Endodermal cell (in vitro differentiated cells): ENCODE measurements at regions not wholly inside any gene's neighbourhood (a gene's known extent, or its start where the extent isn't known, plus 50 kb on each side); places are given as distances from the start of the nearest gene placed in this dataset.

ENCODE experiments used
- DNase-seq: peaks from one replicate; pipeline ENCODE4 v3.0.0-alpha.2; 2017
- H3K27ac ChIP-seq: 2 replicates; pipeline ENCODE4 v1.5.1; 2013; ENCODE audit warnings: mild to moderate bottlenecking, low read depth, low read length, moderate library complexity
- H3K27me3 ChIP-seq: 2 replicates; pipeline ENCODE4 v1.6.1; 2013; ENCODE audit warnings: mild to moderate bottlenecking, low read length, moderate library complexity; ENCODE audit not compliant: insufficient read depth, control insufficient read depth, poor library complexity, severe bottlenecking
- H3K36me3 ChIP-seq: 2 replicates; pipeline ENCODE4 v1.7.0; 2013; ENCODE audit warnings: mild to moderate bottlenecking, low read length, moderate library complexity; ENCODE audit not compliant: control insufficient read depth, insufficient read depth
- H3K4me1 ChIP-seq: one replicate; pipeline ENCODE4 v1.7.0; 2013; ENCODE audit warnings: low read length; ENCODE audit not compliant: control insufficient read depth, insufficient read depth
- H3K4me3 ChIP-seq: 2 replicates; pipeline ENCODE4 v1.5.1; 2013; ENCODE audit warnings: mild to moderate bottlenecking, low read length, moderate library complexity
- H3K9ac ChIP-seq: 2 replicates; pipeline ENCODE4 v1.6.1; 2013; ENCODE audit warnings: mild to moderate bottlenecking, low read length, moderate library complexity; ENCODE audit not compliant: poor library complexity, severe bottlenecking; ENCODE audit errors: extremely low read depth
- H3K9me3 ChIP-seq: 2 replicates; pipeline ENCODE4 v1.6.1; 2013; ENCODE audit warnings: mild to moderate bottlenecking, low read length, moderate library complexity; ENCODE audit not compliant: control insufficient read depth
- H3K27ac Mint-ChIP-seq: 2 replicates; pipeline ENCODE4 v1.8.0; 2020; ENCODE audit warnings: mixed read lengths
- H3K27me3 Mint-ChIP-seq: 2 replicates; pipeline ENCODE4 v1.8.0; 2021; ENCODE audit warnings: mild to moderate bottlenecking, mixed read lengths; ENCODE audit not compliant: insufficient read depth
- H3K36me3 Mint-ChIP-seq: 2 replicates; pipeline ENCODE4 v1.8.0; 2020; ENCODE audit warnings: low read depth, mixed read lengths
- H3K4me1 Mint-ChIP-seq: 2 replicates; pipeline ENCODE4 v1.8.0; 2020; ENCODE audit warnings: mixed read lengths
- H3K4me3 Mint-ChIP-seq: 2 replicates; pipeline ENCODE4 v1.8.0; 2020; ENCODE audit warnings: mild to moderate bottlenecking, moderate library complexity, mixed read lengths
- H3K9me3 Mint-ChIP-seq: 2 replicates; pipeline ENCODE4 v1.8.0; 2020; ENCODE audit warnings: mild to moderate bottlenecking, mixed read lengths
- CTCF ChIP-seq: fragments of 200-600 bp; sonication (generic); conservative IDR thresholded peaks from 2 replicates; pipeline ENCODE4 v1.5.0; 2021; ENCODE audit warnings: antibody characterized with exemption, mild to moderate bottlenecking
- WGBS, 2 experiments: methylation state at CpG; one replicate each; pipeline versions ENCODE4 v1.1.5 to v1.1.7; 2013; ENCODE audit warnings: missing lambda C conversion rate in 2 of 2, mixed read lengths in 1 of 2; ENCODE audit not compliant: insufficient coverage in 1 of 2, insufficient read length in 1 of 2; 5-methylcytosine and 5-hydroxymethylcytosine counted together

- peaks cover 3% of the 10 kb centered on the region for H3K4me1 Mint-ChIP-seq
- H3K27me3 Mint-ChIP-seq = peaks cover 15% of the 10 kb centered on the region
- H3K27ac Mint-ChIP-seq = no peak overlapping the region
- Histone ChIP-seq H3K4me3 (no peak overlapping the region), H3K27ac (peak overlapping the region; percentile 49), H3K27me3 (no peaks in the 10 kb centered on the region), H3K9ac (no peak overlapping the region), H3K4me1 (no peaks in the 10 kb centered on the region), H3K9me3 (no peaks in the 10 kb centered on the region), H3K36me3 (no peaks in the 10 kb centered on the region)
- 74 to 88% methylated on average over 5 of the region's 5 CpGs for WGBS, 2 experiments
- no peak for DNase-seq
- H3K36me3 Mint-ChIP-seq = no peaks in the 10 kb centered on the region
- H3K9me3 Mint-ChIP-seq = no peaks in the 10 kb centered on the region
- no peak for TF ChIP-seq CTCF
- no peak overlapping the region for H3K4me3 Mint-ChIP-seq
These were observed 59.8 kb downstream of the SOX11 start for GRCh38 chr2:5751873-5752482.

GRCh38 chr2:5756272-5756671 is 64.1 kb downstream of the SOX11 start:
- Histone ChIP-seq H3K4me1 (no peaks in the 10 kb centered on the region), H3K27me3 (no peaks in the 10 kb centered on the region), H3K36me3 (no peaks in the 10 kb centered on the region), H3K4me3 (no peak overlapping the region), H3K9ac (no peak overlapping the region), H3K27ac (no peak overlapping the region), H3K9me3 (no peaks in the 10 kb centered on the region)
- peaks cover 5% of the 10 kb centered on the region for H3K4me1 Mint-ChIP-seq
- H3K4me3 Mint-ChIP-seq = no peak overlapping the region
- no peak overlapping the region for H3K27ac Mint-ChIP-seq
- 91 to 93% methylated on average over 10 to 15 of the region's 15 CpGs for WGBS, 2 experiments
- H3K27me3 Mint-ChIP-seq = no peaks in the 10 kb centered on the region
- H3K9me3 Mint-ChIP-seq = no peaks in the 10 kb centered on the region
- no peak for DNase-seq
- no peak for TF ChIP-seq CTCF
- H3K36me3 Mint-ChIP-seq = no peaks in the 10 kb centered on the region

GRCh38 chr2:5758346-5758745 is 66.2 kb downstream of the SOX11 start:
- no peaks in the 10 kb centered on the region for H3K27me3 ChIP-seq
- H3K27me3 Mint-ChIP-seq = peaks cover 2% of the 10 kb centered on the region
- no peak overlapping the region for H3K4me3 ChIP-seq
- DNase-seq = no peak
- H3K4me3 Mint-ChIP-seq = no peak overlapping the region
- peaks cover 5% of the 10 kb centered on the region for H3K4me1 Mint-ChIP-seq
- TF ChIP-seq CTCF = no peak
- no peak overlapping the region for H3K27ac Mint-ChIP-seq
- no peaks in the 10 kb centered on the region for H3K9me3 ChIP-seq
- H3K36me3 Mint-ChIP-seq = no peaks in the 10 kb centered on the region
- H3K36me3 ChIP-seq = no peaks in the 10 kb centered on the region
- peaks cover 2% of the 10 kb centered on the region for H3K9me3 Mint-ChIP-seq
- no peak overlapping the region for H3K9ac ChIP-seq
- H3K4me1 ChIP-seq = no peaks in the 10 kb centered on the region
- no peak overlapping the region for H3K27ac ChIP-seq
- WGBS, 2 experiments = 94 to 100% methylated on average over 4 to 5 of the region's 5 CpGs
